ENCODE measurements at regions not wholly inside any gene's neighbourhood (a gene's known extent, or its start where the extent isn't known, plus 50 kb on each side); places are given as distances from the start of the nearest gene placed in this dataset.

DNA sequence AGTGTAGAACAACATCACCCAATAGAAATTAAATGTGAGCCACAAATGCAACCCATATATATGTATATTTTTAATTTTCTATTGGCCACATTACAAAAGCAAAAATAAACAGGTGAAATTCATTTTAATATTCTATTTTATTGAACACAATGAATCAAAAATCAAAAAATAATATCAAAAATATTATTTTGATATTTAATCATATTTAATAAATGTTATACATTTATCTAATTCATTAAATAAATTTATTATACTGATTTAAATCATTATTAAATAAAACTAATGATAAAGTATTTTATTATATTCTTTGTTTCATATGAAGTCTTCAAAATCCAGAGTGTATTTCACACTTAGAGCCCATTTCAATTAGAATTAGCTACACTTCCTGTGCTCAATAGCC is 98.4 kb upstream of the MANEA start (continued):
- TF ChIP-seq, protein P1, sequence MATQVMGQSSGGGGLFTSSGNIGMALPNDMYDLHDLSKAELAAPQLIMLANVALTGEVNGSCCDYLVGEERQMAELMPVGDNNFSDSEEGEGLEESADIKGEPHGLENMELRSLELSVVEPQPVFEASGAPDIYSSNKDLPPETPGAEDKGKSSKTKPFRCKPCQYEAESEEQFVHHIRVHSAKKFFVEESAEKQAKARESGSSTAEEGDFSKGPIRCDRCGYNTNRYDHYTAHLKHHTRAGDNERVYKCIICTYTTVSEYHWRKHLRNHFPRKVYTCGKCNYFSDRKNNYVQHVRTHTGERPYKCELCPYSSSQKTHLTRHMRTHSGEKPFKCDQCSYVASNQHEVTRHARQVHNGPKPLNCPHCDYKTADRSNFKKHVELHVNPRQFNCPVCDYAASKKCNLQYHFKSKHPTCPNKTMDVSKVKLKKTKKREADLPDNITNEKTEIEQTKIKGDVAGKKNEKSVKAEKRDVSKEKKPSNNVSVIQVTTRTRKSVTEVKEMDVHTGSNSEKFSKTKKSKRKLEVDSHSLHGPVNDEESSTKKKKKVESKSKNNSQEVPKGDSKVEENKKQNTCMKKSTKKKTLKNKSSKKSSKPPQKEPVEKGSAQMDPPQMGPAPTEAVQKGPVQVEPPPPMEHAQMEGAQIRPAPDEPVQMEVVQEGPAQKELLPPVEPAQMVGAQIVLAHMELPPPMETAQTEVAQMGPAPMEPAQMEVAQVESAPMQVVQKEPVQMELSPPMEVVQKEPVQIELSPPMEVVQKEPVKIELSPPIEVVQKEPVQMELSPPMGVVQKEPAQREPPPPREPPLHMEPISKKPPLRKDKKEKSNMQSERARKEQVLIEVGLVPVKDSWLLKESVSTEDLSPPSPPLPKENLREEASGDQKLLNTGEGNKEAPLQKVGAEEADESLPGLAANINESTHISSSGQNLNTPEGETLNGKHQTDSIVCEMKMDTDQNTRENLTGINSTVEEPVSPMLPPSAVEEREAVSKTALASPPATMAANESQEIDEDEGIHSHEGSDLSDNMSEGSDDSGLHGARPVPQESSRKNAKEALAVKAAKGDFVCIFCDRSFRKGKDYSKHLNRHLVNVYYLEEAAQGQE (IDR thresholded peaks at IDR 0.05; ENCODE audit: unreplicated experiment) = no peak
- TF ChIP-seq CREB1 (CRISPR knock-in tag; IDR thresholded peaks at IDR 0.05; ENCODE audit: low read depth) (no peak), NANOG (IDR thresholded peaks at IDR 0.05; ENCODE audit: borderline replicate concordance) (no peak), ZNF331 (CRISPR knock-in tag; IDR thresholded peaks at IDR 0.05; ENCODE audit: low read depth) (no peak), EZH2phosphoT487 (IDR thresholded peaks at IDR 0.05; ENCODE audit: unreplicated experiment) (no peak), ZNF114 (CRISPR knock-in tag; IDR thresholded peaks at IDR 0.05) (no peak)
- TF ChIP-seq, protein P2, sequence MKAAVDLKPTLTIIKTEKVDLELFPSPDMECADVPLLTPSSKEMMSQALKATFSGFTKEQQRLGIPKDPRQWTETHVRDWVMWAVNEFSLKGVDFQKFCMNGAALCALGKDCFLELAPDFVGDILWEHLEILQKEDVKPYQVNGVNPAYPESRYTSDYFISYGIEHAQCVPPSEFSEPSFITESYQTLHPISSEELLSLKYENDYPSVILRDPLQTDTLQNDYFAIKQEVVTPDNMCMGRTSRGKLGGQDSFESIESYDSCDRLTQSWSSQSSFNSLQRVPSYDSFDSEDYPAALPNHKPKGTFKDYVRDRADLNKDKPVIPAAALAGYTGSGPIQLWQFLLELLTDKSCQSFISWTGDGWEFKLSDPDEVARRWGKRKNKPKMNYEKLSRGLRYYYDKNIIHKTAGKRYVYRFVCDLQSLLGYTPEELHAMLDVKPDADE (IDR thresholded peaks at IDR 0.05) = no peak

DNA sequence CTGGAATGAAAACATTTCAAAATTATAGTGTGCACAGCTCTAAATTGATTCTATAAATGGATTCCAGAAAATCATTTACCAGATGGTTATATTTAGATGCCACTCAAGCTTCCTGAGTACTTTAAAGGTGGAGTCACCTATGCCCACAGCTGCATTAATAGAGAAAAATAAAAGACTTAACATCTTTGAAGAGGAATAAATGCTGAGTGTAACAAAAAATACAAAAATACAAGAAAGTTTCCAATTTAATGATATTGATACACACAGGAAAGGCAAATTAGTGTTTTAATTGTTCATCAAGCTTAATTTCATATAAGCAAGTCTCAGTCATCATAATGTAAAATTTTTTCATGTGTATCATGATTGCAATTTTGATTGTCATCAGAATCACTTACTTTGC is 89.5 kb upstream of the MANEA start:
- Histone ChIP-seq H3K27ac (ENCODE audit: low read depth) (no peak overlapping the region), H3K27me3 (ENCODE audit: insufficient read depth) (no peaks in the 10 kb centered on the region), H3K9me2 (ENCODE audit: insufficient read depth) (no peaks in the 10 kb centered on the region), H3K4me1 (ENCODE audit: insufficient read depth) (no peaks in the 10 kb centered on the region), H3F3A (replicated peaks; ENCODE audit: low read depth) (no peaks in the 10 kb centered on the region), H3K36me3 (ENCODE audit: insufficient read depth) (no peaks in the 10 kb centered on the region), H3K79me2 (replicated peaks; ENCODE audit: insufficient read depth) (no peaks in the 10 kb centered on the region), H3K4me2 (no peak overlapping the region), H2AFZ (no peak overlapping the region), H3K4me3 (no peak overlapping the region), H4K20me1 (replicated peaks; ENCODE audit: insufficient read depth) (no peaks in the 10 kb centered on the region)
- no peaks in the 10 kb centered on the region for H3K9me3 Mint-ChIP-seq
- no peaks in the 10 kb centered on the region for H3K4me1 Mint-ChIP-seq
- no peak overlapping the region for H3K4me3 Mint-ChIP-seq
- H3K27me3 Mint-ChIP-seq (ENCODE audit: insufficient read depth, low read depth, poor library complexity) = peaks cover 2% of the 10 kb centered on the region
- H3K27ac Mint-ChIP-seq = no peak overlapping the region
- no peaks in the 10 kb centered on the region for H3K36me3 Mint-ChIP-seq (ENCODE audit: low read depth)
- ATAC-seq = no peak
- DNase-seq (ENCODE audit: low spot score) = no peak
- TF ChIP-seq CREB1 (CRISPR knock-in tag; IDR thresholded peaks at IDR 0.05; ENCODE audit: low read depth) (no peak), EZH2 (IDR thresholded peaks at IDR 0.05; ENCODE audit: low read depth, unreplicated experiment) (no peak), POLR2AphosphoS5 (IDR thresholded peaks at IDR 0.05; ENCODE audit: low read depth) (no peak), ZNF114 (CRISPR knock-in tag; IDR thresholded peaks at IDR 0.05) (no peak), NANOG (IDR thresholded peaks at IDR 0.05; ENCODE audit: borderline replicate concordance) (no peak), ZNF331 (CRISPR knock-in tag; IDR thresholded peaks at IDR 0.05; ENCODE audit: low read depth) (no peak), EZH2phosphoT487 (IDR thresholded peaks at IDR 0.05; ENCODE audit: unreplicated experiment) (no peak)
- TF ChIP-seq, protein P3, sequence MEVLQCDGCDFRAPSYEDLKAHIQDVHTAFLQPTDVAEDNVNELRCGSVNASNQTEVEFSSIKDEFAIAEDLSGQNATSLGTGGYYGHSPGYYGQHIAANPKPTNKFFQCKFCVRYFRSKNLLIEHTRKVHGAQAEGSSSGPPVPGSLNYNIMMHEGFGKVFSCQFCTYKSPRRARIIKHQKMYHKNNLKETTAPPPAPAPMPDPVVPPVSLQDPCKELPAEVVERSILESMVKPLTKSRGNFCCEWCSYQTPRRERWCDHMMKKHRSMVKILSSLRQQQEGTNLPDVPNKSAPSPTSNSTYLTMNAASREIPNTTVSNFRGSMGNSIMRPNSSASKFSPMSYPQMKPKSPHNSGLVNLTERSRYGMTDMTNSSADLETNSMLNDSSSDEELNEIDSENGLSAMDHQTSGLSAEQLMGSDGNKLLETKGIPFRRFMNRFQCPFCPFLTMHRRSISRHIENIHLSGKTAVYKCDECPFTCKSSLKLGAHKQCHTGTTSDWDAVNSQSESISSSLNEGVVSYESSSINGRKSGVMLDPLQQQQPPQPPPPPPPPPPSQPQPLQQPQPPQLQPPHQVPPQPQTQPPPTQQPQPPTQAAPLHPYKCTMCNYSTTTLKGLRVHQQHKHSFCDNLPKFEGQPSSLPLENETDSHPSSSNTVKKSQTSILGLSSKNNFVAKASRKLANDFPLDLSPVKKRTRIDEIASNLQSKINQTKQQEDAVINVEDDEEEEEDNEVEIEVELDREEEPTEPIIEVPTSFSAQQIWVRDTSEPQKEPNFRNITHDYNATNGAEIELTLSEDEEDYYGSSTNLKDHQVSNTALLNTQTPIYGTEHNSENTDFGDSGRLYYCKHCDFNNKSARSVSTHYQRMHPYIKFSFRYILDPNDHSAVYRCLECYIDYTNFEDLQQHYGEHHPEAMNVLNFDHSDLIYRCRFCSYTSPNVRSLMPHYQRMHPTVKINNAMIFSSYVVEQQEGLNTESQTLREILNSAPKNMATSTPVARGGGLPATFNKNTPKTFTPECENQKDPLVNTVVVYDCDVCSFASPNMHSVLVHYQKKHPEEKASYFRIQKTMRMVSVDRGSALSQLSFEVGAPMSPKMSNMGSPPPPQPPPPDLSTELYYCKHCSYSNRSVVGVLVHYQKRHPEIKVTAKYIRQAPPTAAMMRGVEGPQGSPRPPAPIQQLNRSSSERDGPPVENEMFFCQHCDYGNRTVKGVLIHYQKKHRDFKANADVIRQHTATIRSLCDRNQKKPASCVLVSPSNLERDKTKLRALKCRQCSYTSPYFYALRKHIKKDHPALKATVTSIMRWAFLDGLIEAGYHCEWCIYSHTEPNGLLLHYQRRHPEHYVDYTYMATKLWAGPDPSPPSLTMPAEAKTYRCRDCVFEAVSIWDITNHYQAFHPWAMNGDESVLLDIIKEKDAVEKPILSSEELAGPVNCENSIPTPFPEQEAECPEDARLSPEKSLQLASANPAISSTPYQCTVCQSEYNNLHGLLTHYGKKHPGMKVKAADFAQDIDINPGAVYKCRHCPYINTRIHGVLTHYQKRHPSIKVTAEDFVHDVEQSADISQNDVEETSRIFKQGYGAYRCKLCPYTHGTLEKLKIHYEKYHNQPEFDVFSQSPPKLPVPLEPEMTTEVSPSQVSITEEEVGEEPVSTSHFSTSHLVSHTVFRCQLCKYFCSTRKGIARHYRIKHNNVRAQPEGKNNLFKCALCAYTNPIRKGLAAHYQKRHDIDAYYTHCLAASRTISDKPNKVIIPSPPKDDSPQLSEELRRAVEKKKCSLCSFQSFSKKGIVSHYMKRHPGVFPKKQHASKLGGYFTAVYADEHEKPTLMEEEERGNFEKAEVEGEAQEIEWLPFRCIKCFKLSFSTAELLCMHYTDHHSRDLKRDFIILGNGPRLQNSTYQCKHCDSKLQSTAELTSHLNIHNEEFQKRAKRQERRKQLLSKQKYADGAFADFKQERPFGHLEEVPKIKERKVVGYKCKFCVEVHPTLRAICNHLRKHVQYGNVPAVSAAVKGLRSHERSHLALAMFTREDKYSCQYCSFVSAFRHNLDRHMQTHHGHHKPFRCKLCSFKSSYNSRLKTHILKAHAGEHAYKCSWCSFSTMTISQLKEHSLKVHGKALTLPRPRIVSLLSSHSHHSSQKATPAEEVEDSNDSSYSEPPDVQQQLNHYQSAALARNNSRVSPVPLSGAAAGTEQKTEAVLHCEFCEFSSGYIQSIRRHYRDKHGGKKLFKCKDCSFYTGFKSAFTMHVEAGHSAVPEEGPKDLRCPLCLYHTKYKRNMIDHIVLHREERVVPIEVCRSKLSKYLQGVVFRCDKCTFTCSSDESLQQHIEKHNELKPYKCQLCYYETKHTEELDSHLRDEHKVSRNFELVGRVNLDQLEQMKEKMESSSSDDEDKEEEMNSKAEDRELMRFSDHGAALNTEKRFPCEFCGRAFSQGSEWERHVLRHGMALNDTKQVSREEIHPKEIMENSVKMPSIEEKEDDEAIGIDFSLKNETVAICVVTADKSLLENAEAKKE (CRISPR knock-in tag; IDR thresholded peaks at IDR 0.05) = no peak
- TF ChIP-seq, protein P2 (IDR thresholded peaks at IDR 0.05) = no peak

All from GM23338 (cell line).